Erythroblast (primary cell): ENCODE measurements at regions not wholly inside any gene's neighbourhood (a gene's known extent, or its start where the extent isn't known, plus 50 kb on each side); places are given as distances from the start of the nearest gene placed in this dataset.
"Not testable (repeated sequence)": the region's sequence is repeated elsewhere in the genome, so short reads cannot be mapped to it uniquely, and the experiment has no call there.

Source experiments
- DNase-seq, 2 experiments: peaks; one replicate each; lab custom pipeline; 2025; lab: John Stamatoyannopoulos, UW
- GATA1 ChIP-seq: IDR thresholded peaks from 2 replicates; pipeline ENCODE4 v1.6.1; 2011; ENCODE audit warnings: low read depth, mild to moderate bottlenecking, control low read depth, low read length, moderate library complexity
- POLR2A ChIP-seq: IDR thresholded peaks from 2 replicates; pipeline ENCODE4 v1.6.1; 2011; ENCODE audit warnings: mild to moderate bottlenecking, low read length

- TF ChIP-seq POLR2A, result no peak
- no peak for TF ChIP-seq GATA1
- no peak for DNase-seq
These were observed 72.2 kb downstream of the PMAIP1 start for GRCh38 chr18:59971871-59972428.

- DNase-seq, result not testable (repeated sequence)
These were observed 71.3 kb downstream of the PMAIP1 start for GRCh38 chr18:59971144-59971543.

GRCh38 chr18:59969477-59970028, 69.8 kb downstream of the PMAIP1 start:
- DNase-seq, result not testable (repeated sequence)

- no peak for DNase-seq
- no peak for TF ChIP-seq GATA1
- TF ChIP-seq POLR2A, result no peak
These were observed 68.8 kb downstream of the PMAIP1 start for GRCh38 chr18:59968583-59968982.

GRCh38 chr18:59967878-59968277, 68.1 kb downstream of the PMAIP1 start:
- TF ChIP-seq POLR2A, result no peak
- TF ChIP-seq GATA1, result no peak
- DNase-seq, result no peak

GRCh38 chr18:59966913-59967312, 67.1 kb downstream of the PMAIP1 start:
- TF ChIP-seq POLR2A (no peak), GATA1 (no peak)
- no peak for DNase-seq

- TF ChIP-seq GATA1 (no peak), POLR2A (no peak)
These were observed 63.4 kb downstream of the PMAIP1 start for GRCh38 chr18:59963229-59963628.

GRCh38 chr18:59961070-59961469, 61.3 kb downstream of the PMAIP1 start:
- peak; percentile 64 to 82 for DNase-seq
- TF ChIP-seq POLR2A, result no peak
- TF ChIP-seq GATA1, result no peak

More at GRCh38 chr18:59963229-59963628, 63.4 kb downstream of the PMAIP1 start:
- no peak for DNase-seq

- no peak for TF ChIP-seq POLR2A
- TF ChIP-seq GATA1, result no peak
- DNase-seq, result peak in 1 of 2 experiments; percentile 17
These were observed 60.5 kb downstream of the PMAIP1 start for GRCh38 chr18:59960272-59960671.

GRCh38 chr18:59959606-59960005, 59.8 kb downstream of the PMAIP1 start:
- DNase-seq, result peak in 1 of 2 experiments; percentile 38
- no peak for TF ChIP-seq GATA1
- TF ChIP-seq POLR2A, result no peak

- TF ChIP-seq POLR2A (no peak), GATA1 (no peak)
- peak; percentile 60 to 65 for DNase-seq
These were observed 59.3 kb downstream of the PMAIP1 start for GRCh38 chr18:59959073-59959472.

- peak; percentile 96 to 99 for DNase-seq
- TF ChIP-seq GATA1, result no peak
- TF ChIP-seq POLR2A, result peak; percentile 29
These were observed 58.2 kb downstream of the PMAIP1 start for GRCh38 chr18:59957957-59958356.

GRCh38 chr18:59954755-59955156, 55.0 kb downstream of the PMAIP1 start:
- no peak for DNase-seq
- no peak for TF ChIP-seq POLR2A
- no peak for TF ChIP-seq GATA1

GRCh38 chr18:59954241-59954640, 54.4 kb downstream of the PMAIP1 start:
- DNase-seq, result no peak
- no peak for TF ChIP-seq GATA1
- TF ChIP-seq POLR2A, result no peak
